Pulmonary artery endothelial cell (primary cell): ENCODE measurements at regions not wholly inside any gene's neighbourhood (a gene's known extent, or its start where the extent isn't known, plus 50 kb on each side); places are given as distances from the start of the nearest gene placed in this dataset.

Experiments
- DNase-seq: peaks from one replicate; pipeline ENCODE4 v3.0.0-alpha.2; 2011; ENCODE audit warnings: low read depth, low spot score

GRCh38 chr5:30749971-30750370 is 443.5 kb upstream of the CDH6 start:
- no peak for DNase-seq

- DNase-seq = no peak
These were observed 446.1 kb upstream of the CDH6 start for GRCh38 chr5:30747412-30747811.

GRCh38 chr5:30736669-30737068 is 456.8 kb upstream of the CDH6 start:
- no peak for DNase-seq

- DNase-seq = no peak
These were observed 459.4 kb upstream of the CDH6 start for GRCh38 chr5:30734118-30734517.

GRCh38 chr5:30725073-30725472 is 468.4 kb upstream of the CDH6 start:
- no peak for DNase-seq

GRCh38 chr5:30698217-30698616 is 495.3 kb upstream of the CDH6 start:
- no peak for DNase-seq

- DNase-seq = no peak
These were observed 500.2 kb upstream of the CDH6 start for GRCh38 chr5:30693326-30693725.

GRCh38 chr5:30690931-30691330 is 502.6 kb upstream of the CDH6 start:
- DNase-seq = no peak

- DNase-seq = no peak
These were observed 506.0 kb upstream of the CDH6 start for GRCh38 chr5:30687461-30687860.

- no peak for DNase-seq
These were observed 507.0 kb upstream of the CDH6 start for GRCh38 chr5:30686530-30686929.

GRCh38 chr5:30676223-30676840 is 517.2 kb upstream of the CDH6 start:
- no peak for DNase-seq

- DNase-seq = no peak
These were observed 526.2 kb upstream of the CDH6 start for GRCh38 chr5:30667293-30667692.

GRCh38 chr5:30663536-30663935 is 530.0 kb upstream of the CDH6 start:
- no peak for DNase-seq

GRCh38 chr5:30662373-30662772 is 531.1 kb upstream of the CDH6 start:
- DNase-seq = no peak

GRCh38 chr5:30661730-30662129 is 531.8 kb upstream of the CDH6 start:
- no peak for DNase-seq

GRCh38 chr5:30659417-30659816 is 534.1 kb upstream of the CDH6 start:
- DNase-seq = no peak

- no peak for DNase-seq
These were observed 543.2 kb upstream of the CDH6 start for GRCh38 chr5:30650311-30650710.

- DNase-seq = no peak
These were observed 554.6 kb upstream of the CDH6 start for GRCh38 chr5:30638899-30639298.

GRCh38 chr5:30627945-30628344 is 565.5 kb upstream of the CDH6 start:
- DNase-seq = no peak

GRCh38 chr5:30626557-30626956 is 566.9 kb upstream of the CDH6 start:
- DNase-seq = no peak

- DNase-seq = no peak
These were observed 572.9 kb upstream of the CDH6 start for GRCh38 chr5:30620481-30621085.

- no peak for DNase-seq
These were observed 585.0 kb upstream of the CDH6 start for GRCh38 chr5:30608501-30608900.

- DNase-seq = no peak
These were observed 586.1 kb upstream of the CDH6 start for GRCh38 chr5:30607301-30607894.
